ENCODE measurements at regions not wholly inside any gene's neighbourhood (a gene's known extent, or its start where the extent isn't known, plus 50 kb on each side); places are given as distances from the start of the nearest gene placed in this dataset.

GRCh38 chr2:15790838-15791237, 149.5 kb upstream of the MYCN start:
- DNase-seq (ENCODE audit: low spot score) = no peak
- ChIA-PET POLR2A (no interaction called here), CTCF (no interaction called here)
- ATAC-seq = no peak
- Mint-ChIP-seq H3K9me3 (no peaks in the 10 kb centered on the region), H3K4me1 (peaks cover 4% of the 10 kb centered on the region), H3K4me3 (no peak overlapping the region), H3K27me3 (ENCODE audit: low read depth) (no peaks in the 10 kb centered on the region), H3K36me3 (no peaks in the 10 kb centered on the region), H3K27ac (no peak overlapping the region)
- TF ChIP-seq TCF7 (CRISPR knock-in tag; IDR thresholded peaks at IDR 0.05; ENCODE audit: low read depth) = no peak
- no peak for TF ChIP-seq SOX15 (CRISPR knock-in tag; IDR thresholded peaks at IDR 0.05)
- TF ChIP-seq RELA (CRISPR knock-in tag; IDR thresholded peaks at IDR 0.05; ENCODE audit: borderline replicate concordance) = no peak
- no peak for TF ChIP-seq ATF1 (CRISPR knock-in tag; IDR thresholded peaks at IDR 0.05)
- no peak for TF ChIP-seq MXD4 (CRISPR knock-in tag; IDR thresholded peaks at IDR 0.05; ENCODE audit: borderline replicate concordance)
- no peak for TF ChIP-seq ZNF232 (CRISPR knock-in tag; IDR thresholded peaks at IDR 0.05)
- no peak for TF ChIP-seq CTCF (IDR thresholded peaks at IDR 0.05)
- no peak for TF ChIP-seq NFYB (CRISPR knock-in tag; conservative IDR thresholded peaks at IDR 0.05; ENCODE audit: low read depth)
- TF ChIP-seq JUN (CRISPR knock-in tag; IDR thresholded peaks at IDR 0.05) = no peak
- TF ChIP-seq CDX4 (CRISPR knock-in tag; IDR thresholded peaks at IDR 0.05; ENCODE audit: borderline replicate concordance) = no peak
- TF ChIP-seq ZBTB43 (CRISPR knock-in tag; IDR thresholded peaks at IDR 0.05) = no peak
- no peak for TF ChIP-seq AR (CRISPR knock-in tag; IDR thresholded peaks at IDR 0.05)

- ATAC-seq = no peak
- DNase-seq (ENCODE audit: low spot score) = no peak
- Mint-ChIP-seq H3K9me3 (no peaks in the 10 kb centered on the region), H3K27ac (no peak overlapping the region), H3K4me1 (peaks cover 4% of the 10 kb centered on the region), H3K4me3 (no peak overlapping the region), H3K27me3 (ENCODE audit: low read depth) (no peaks in the 10 kb centered on the region), H3K36me3 (no peaks in the 10 kb centered on the region)
- ChIA-PET CTCF (no interaction called here), POLR2A (no interaction called here)
- TF ChIP-seq ARID4B (CRISPR knock-in tag; IDR thresholded peaks at IDR 0.05; ENCODE audit: borderline replicate concordance) (no peak), MAX (CRISPR knock-in tag; IDR thresholded peaks at IDR 0.05) (no peak), ZNF232 (CRISPR knock-in tag; IDR thresholded peaks at IDR 0.05) (no peak), JAZF1 (CRISPR knock-in tag; IDR thresholded peaks at IDR 0.05) (no peak), CREB1 (CRISPR knock-in tag; IDR thresholded peaks at IDR 0.05) (no peak), IRF1 (CRISPR knock-in tag; IDR thresholded peaks at IDR 0.05) (no peak), FOXJ3 (CRISPR knock-in tag; IDR thresholded peaks at IDR 0.05; ENCODE audit: borderline replicate concordance) (no peak)
These were observed 149.1 kb upstream of the MYCN start for GRCh38 chr2:15791294-15791693.
